ENCODE measurements at regions not wholly inside any gene's neighbourhood (a gene's known extent, or its start where the extent isn't known, plus 50 kb on each side); places are given as distances from the start of the nearest gene placed in this dataset.

DNA sequence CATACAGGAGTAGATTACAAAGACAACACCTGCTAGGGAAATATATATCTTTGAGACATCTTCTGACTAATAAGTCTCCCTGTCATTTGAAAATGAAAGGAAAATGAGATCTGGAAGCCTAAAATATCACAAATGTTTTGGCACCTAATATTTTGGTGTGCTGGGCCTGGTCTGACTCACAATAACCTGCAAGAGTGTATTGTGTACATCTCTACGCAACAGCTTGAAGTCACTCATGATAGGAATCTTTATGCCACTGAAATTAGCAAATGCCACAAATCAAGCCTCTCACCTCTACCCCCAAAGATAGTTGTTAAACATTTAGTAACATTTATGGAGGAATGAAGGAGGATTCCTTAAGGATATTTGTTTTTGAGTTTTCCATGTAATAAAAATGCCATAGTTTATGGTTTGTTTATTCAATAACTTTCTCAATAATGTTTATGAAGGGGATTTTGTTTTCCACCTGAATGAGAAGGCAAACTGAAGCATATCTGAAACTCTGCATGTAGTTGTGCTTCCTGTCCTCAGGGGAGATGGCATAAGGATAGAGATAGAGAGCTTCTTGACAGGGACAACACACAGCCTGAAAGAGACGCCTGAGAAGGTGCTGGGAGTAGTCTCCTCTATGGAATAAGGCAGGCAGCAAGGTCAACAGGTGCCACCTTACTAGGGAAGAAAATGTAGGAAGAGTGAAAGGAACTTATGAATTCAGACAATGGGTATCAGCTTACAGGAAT lies 197.4 kb downstream of the AHR start:
- H3K9me3 Mint-ChIP-seq = no peaks in the 10 kb centered on the region
- H3K27ac Mint-ChIP-seq = no peak overlapping the region
- H3K4me3 Mint-ChIP-seq = no peak overlapping the region
- intact Hi-C loops (cut with micrococcal nuclease) = no loop called here
- H3K36me3 Mint-ChIP-seq (ENCODE audit: low read depth) = no peaks in the 10 kb centered on the region
- DNase-seq (ENCODE audit: low spot score) = no peak
- peaks cover 3% of the 10 kb centered on the region for H3K4me1 Mint-ChIP-seq (ENCODE audit: low read depth)
- no peaks in the 10 kb centered on the region for H3K27me3 Mint-ChIP-seq (ENCODE audit: insufficient read depth)

DNA sequence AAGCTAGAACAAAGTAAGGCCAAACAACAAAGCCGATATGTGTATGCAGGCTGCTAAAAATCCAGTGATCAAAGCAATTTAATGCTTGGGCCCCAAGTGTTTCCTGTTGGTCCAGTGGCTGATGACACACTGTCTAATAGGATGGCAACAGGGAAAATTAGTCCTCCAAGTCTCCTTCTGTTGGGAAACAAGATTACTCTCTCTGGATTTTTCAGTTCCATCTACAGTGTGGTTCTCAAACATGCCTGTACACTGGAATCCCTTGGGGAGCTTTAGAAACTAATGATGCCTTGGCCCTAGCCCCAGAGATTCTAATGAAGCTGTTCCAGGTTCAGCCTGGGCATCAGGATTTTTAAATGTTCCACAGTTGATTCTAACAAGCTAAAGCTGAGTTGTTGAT lies 198.7 kb downstream of the AHR start:
- Mint-ChIP-seq H3K27ac (no peak overlapping the region), H3K4me3 (no peak overlapping the region), H3K9me3 (no peaks in the 10 kb centered on the region), H3K27me3 (ENCODE audit: insufficient read depth) (no peaks in the 10 kb centered on the region), H3K36me3 (ENCODE audit: low read depth) (no peaks in the 10 kb centered on the region), H3K4me1 (ENCODE audit: low read depth) (no peaks in the 10 kb centered on the region)
- DNase-seq (ENCODE audit: low spot score) = no peak
- intact Hi-C loops (cut with micrococcal nuclease) = no loop called here

DNA sequence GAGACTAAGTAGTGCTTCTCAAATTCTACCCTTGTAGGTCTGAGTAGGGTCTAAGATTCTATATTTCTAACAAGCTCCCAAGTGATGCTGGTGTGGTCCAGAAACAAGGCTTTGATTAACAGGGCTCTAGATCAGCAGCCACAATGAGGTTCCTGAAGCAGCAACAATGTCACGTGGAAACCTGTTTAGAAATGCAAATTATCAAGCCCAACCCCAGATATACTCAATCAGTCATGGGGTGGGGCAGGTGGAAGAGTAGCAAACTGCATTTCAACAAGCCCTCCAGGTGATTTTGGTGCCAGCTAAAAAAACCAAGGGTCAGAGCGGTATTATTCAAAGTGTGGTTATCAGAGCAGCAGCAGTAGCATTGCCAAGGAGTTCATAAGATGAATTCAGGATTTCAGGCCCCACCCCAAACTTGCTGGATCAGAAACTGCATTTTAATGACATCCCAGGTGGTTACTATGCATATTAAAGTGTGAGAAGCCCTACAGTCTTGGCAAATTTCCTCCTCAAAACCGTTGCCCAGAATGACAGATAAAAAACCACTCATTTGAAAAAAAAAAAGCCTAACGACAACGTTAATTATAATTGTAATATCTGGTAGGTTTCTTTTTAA lies 199.2 kb downstream of the AHR start:
- Mint-ChIP-seq H3K27me3 (ENCODE audit: insufficient read depth) (no peaks in the 10 kb centered on the region), H3K9me3 (no peaks in the 10 kb centered on the region), H3K27ac (no peak overlapping the region)

DNA sequence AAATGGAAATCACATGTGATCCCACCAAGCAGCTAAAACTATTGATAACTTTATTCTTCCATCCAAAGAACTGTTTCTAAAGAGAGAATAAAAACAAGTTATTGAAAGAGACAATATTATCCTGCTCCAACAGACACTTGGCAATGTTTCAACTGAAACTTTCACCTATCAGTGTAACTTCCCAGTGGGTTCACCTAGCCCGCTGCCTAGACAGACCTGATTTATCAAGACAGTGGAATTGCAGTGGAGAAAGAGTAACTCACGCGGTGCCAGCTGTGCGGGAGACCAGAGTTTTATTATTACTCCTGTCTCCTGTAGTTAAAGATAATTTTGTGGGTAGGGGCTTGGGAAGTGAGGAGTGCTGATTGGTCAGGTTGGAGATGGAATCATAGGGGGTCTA lies 199.8 kb downstream of the AHR start:
- Mint-ChIP-seq H3K27ac (no peak overlapping the region), H3K36me3 (ENCODE audit: low read depth) (no peaks in the 10 kb centered on the region), H3K4me3 (no peak overlapping the region), H3K9me3 (no peaks in the 10 kb centered on the region), H3K27me3 (ENCODE audit: insufficient read depth) (no peaks in the 10 kb centered on the region), H3K4me1 (ENCODE audit: low read depth) (no peaks in the 10 kb centered on the region)
- intact Hi-C loops (cut with micrococcal nuclease) = no loop called here
- no peak for DNase-seq (ENCODE audit: low spot score)

More for the DNA sequence above, 199.2 kb downstream of the AHR start:
- DNase-seq (ENCODE audit: low spot score) = no peak
- H3K4me3 Mint-ChIP-seq = no peak overlapping the region
- no peaks in the 10 kb centered on the region for H3K4me1 Mint-ChIP-seq (ENCODE audit: low read depth)
- intact Hi-C loops (cut with micrococcal nuclease) = no loop called here
- H3K36me3 Mint-ChIP-seq (ENCODE audit: low read depth) = no peaks in the 10 kb centered on the region

DNA sequence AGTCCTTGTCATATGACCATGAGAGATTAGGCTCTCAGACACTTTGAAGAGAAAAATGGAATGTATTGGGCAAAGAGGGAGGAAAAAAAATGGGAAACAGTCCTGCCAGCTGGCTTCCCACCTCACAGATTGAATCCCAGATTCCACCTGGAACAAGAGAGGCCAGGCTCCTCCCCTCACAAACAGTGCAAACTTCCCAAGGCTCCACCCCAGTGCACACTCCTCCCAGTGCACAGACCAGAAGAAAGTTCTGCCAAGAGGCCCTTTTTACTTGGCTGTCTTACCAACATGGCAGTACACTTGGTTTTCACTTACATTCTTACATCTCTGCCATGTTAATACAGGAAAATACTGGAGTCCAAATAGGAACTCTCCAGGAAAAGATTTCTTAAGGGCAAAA lies 202.3 kb downstream of the AHR start:
- intact Hi-C loops (cut with micrococcal nuclease) = no loop called here
- H3K36me3 Mint-ChIP-seq (ENCODE audit: low read depth) = no peaks in the 10 kb centered on the region
- H3K4me3 Mint-ChIP-seq = no peak overlapping the region
- no peaks in the 10 kb centered on the region for H3K27me3 Mint-ChIP-seq (ENCODE audit: insufficient read depth)
- H3K9me3 Mint-ChIP-seq = no peaks in the 10 kb centered on the region
- H3K4me1 Mint-ChIP-seq (ENCODE audit: low read depth) = no peaks in the 10 kb centered on the region
- DNase-seq (ENCODE audit: low spot score) = no peak
- no peak overlapping the region for H3K27ac Mint-ChIP-seq

DNA sequence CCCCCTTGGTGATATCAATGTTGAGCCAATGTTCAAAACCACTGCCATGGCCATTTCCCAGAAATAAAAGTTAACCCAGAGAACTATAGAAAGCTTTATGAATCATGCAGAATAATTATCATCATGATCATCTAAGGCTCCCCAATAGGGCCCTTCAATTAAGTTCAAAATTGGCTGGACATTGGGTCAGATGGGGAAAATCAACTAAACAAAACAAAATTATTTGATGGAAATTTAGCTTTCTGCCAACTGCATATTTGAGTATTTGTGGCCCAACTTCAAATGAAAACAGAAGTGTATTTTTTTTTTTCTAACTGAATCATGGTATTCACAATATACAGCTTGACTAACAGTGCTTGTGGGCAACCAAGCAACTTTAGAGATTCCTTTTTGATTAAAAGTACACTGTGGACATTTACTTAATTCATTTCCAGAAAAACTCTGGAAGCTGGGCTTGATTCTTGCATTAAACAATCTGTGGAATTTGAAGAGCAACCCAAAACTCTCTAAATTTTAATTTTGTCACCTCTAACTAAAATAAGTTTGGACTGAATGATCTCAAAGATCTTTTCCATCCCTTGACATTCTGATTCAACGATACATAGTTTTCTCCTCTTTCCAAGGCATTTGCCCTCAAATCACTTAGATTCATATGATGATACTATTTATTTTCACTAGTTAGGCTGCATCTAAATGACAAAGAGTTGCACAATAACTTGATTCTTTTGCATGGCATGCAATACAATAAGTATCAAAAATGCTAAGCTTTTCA lies 203.2 kb downstream of the AHR start:
- no peaks in the 10 kb centered on the region for H3K9me3 Mint-ChIP-seq
- no peak for DNase-seq (ENCODE audit: low spot score)
- H3K4me3 Mint-ChIP-seq = no peak overlapping the region
- no peak overlapping the region for H3K27ac Mint-ChIP-seq
- no peaks in the 10 kb centered on the region for H3K36me3 Mint-ChIP-seq (ENCODE audit: low read depth)
- intact Hi-C loops (cut with micrococcal nuclease) = no loop called here
- no peaks in the 10 kb centered on the region for H3K27me3 Mint-ChIP-seq (ENCODE audit: insufficient read depth)
- H3K4me1 Mint-ChIP-seq (ENCODE audit: low read depth) = no peaks in the 10 kb centered on the region

DNA sequence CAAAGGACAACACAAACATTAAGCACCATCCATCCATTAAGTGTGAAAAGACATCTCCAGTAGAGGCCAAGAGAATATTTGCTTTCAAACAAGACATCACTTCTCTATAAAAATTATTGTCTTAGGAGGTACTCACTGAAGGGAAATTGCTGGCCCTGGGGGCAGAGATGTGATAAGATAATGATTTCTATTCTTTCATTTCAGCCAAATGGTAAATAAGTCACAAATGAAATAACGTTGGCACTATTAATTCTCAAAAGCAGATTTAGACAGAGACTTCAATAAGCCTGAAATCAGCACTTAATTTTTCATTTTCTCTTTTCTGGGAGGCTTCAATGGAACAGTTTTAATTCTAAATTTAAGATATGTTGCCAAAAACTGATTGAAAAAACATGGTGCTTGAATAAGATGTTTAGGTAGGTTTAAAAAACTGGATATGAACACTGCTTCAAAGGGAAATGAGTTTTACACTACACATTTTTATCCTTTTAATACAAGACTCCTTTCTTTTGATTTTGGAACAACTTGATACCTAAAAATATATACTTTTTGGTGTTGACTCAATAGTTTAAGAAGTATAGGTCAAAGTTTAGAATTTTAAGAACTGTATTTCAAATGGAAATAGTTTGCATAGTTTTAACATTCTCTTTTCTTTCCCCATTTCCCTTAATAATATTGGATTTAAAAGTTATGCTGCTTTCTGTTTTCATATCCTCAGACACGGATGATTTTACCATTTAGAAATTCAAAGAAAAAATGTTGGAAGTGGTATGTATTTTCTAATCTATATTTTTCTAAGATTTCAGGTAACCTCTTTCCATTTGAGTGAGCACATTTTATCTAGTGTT lies 204.0 kb downstream of the AHR start:
- no peaks in the 10 kb centered on the region for H3K9me3 Mint-ChIP-seq
- intact Hi-C loops (cut with micrococcal nuclease) = no loop called here
- H3K36me3 Mint-ChIP-seq (ENCODE audit: low read depth) = no peaks in the 10 kb centered on the region
- H3K4me1 Mint-ChIP-seq (ENCODE audit: low read depth) = no peaks in the 10 kb centered on the region
- no peak overlapping the region for H3K4me3 Mint-ChIP-seq
- DNase-seq (ENCODE audit: low spot score) = no peak
- no peak overlapping the region for H3K27ac Mint-ChIP-seq
- H3K27me3 Mint-ChIP-seq (ENCODE audit: insufficient read depth) = no peaks in the 10 kb centered on the region

DNA sequence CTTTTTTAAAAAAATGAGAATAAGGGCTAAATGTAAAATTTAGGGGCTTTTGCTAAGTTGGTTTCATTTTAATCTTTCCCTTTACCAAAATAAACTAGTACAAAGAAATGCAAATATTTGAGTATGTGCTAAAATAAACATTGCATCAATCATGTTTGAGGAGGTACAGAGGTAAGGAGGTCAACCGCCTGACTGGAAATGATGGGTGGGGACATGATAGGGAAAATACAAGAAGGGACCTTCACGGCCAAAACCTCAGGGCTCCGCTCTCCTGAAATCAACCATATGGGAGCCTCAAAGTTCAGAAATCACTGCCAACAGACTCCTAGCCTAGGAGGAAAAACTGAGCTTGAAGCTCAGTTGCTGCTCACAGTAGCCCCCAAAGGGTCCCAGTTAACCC lies 207.6 kb downstream of the AHR start:
- no peak overlapping the region for H3K4me3 Mint-ChIP-seq
- no peaks in the 10 kb centered on the region for H3K36me3 Mint-ChIP-seq (ENCODE audit: low read depth)
- H3K27ac Mint-ChIP-seq = no peak overlapping the region
- no peaks in the 10 kb centered on the region for H3K4me1 Mint-ChIP-seq (ENCODE audit: low read depth)
- no peak for DNase-seq (ENCODE audit: low spot score)
- H3K27me3 Mint-ChIP-seq (ENCODE audit: insufficient read depth) = no peaks in the 10 kb centered on the region
- H3K9me3 Mint-ChIP-seq = no peaks in the 10 kb centered on the region
- intact Hi-C loops (cut with micrococcal nuclease) = no loop called here

DNA sequence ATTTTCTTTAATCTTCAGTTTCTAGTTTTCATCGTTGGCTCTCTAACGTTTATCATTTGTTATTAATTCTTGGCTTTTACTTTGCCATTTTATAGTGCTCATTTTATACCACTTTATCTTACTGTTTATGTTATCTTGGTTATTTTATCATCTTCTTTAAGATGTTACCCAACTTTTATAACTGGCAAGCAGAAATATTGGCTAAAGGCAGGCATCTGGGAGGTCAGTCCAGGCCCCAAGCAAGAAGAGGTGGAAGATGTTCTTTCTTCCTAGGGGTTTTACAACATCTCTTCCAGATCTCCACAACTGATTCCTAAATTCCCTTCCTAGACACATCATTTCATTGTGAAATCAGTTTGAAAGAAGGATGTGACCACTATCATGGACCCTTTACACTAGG lies 208.1 kb downstream of the AHR start:
- intact Hi-C loops (cut with micrococcal nuclease) = no loop called here
- Mint-ChIP-seq H3K27me3 (ENCODE audit: insufficient read depth) (no peaks in the 10 kb centered on the region), H3K4me3 (no peak overlapping the region), H3K4me1 (ENCODE audit: low read depth) (no peaks in the 10 kb centered on the region), H3K27ac (no peak overlapping the region), H3K9me3 (no peaks in the 10 kb centered on the region), H3K36me3 (ENCODE audit: low read depth) (no peaks in the 10 kb centered on the region)
- no peak for DNase-seq (ENCODE audit: low spot score)

DNA sequence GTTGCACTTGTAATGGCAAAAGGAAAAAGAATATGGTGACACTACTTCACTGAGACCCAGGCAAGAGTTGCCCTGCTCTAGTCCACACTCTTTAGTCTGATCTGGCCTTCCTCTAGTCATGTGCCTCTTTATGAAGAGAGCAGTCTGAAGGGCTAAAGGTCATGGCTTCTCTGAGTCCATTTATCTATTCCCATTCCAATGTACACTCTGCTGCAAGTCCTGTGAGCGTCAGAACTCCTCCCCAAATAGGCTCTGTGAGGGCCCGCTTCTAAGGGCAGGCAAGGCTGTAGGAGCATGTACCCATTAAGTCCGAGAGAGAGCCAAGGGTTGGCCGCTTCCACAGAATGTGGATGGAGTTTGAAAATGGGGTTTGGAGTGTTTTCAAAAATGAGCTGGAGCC lies 209.3 kb downstream of the AHR start:
- intact Hi-C loops (cut with micrococcal nuclease) = no loop called here
- Mint-ChIP-seq H3K9me3 (no peaks in the 10 kb centered on the region), H3K27me3 (ENCODE audit: insufficient read depth) (no peaks in the 10 kb centered on the region), H3K36me3 (ENCODE audit: low read depth) (no peaks in the 10 kb centered on the region), H3K4me3 (no peak overlapping the region), H3K4me1 (ENCODE audit: low read depth) (no peaks in the 10 kb centered on the region), H3K27ac (no peak overlapping the region)
- no peak for DNase-seq (ENCODE audit: low spot score)

DNA sequence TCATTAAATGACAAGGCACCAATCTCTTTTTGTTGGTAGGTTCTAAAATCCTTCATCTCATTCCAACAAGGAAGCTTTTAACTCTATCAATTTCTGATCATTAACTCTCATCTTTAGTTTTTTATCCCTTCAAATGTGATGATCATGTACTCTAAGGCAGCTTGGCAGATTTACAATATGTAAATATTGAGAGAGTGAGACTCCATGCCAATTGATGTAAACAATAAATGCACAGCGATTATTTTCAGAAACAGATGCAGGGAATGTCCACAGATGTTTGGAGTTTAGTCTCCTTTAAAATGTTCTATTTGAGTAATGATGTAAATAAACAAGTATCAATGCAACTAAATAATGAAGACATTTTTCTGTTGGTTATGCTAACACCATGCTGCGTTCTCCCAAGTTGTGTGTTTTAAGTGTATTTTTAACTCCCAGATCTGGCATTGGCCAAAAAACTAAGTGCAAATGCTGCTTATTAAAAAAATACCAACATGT lies 213.8 kb downstream of the AHR start:
- H3K27me3 Mint-ChIP-seq (ENCODE audit: insufficient read depth) = peaks cover 3% of the 10 kb centered on the region
- no peaks in the 10 kb centered on the region for H3K9me3 Mint-ChIP-seq
- no peak overlapping the region for H3K27ac Mint-ChIP-seq
- H3K4me3 Mint-ChIP-seq = no peak overlapping the region
- H3K36me3 Mint-ChIP-seq (ENCODE audit: low read depth) = no peaks in the 10 kb centered on the region
- no peaks in the 10 kb centered on the region for H3K4me1 Mint-ChIP-seq (ENCODE audit: low read depth)
- intact Hi-C loops (cut with micrococcal nuclease) = no loop called here
- no peak for DNase-seq (ENCODE audit: low spot score)

DNA sequence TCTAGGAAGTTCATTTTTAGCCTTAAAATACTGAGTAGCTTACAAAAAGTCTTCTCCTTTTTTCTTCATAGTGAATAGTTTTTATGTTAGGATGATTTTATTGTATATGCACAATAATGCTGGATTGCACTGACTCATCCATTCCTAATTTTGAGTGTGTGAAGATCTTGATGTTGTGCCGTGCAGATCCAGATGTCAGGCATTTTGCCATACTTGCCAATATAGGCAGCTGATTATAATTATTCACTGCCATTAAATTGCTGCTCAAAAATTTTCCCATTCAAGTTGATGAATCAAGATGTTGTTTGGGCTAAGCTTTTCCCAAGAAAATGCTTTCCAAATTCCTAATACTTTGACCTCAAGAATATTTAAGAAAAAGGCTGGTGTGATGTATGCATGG lies 218.3 kb downstream of the AHR start:
- Mint-ChIP-seq H3K27me3 (ENCODE audit: insufficient read depth) (peaks cover 3% of the 10 kb centered on the region), H3K4me1 (ENCODE audit: low read depth) (peaks cover 10% of the 10 kb centered on the region), H3K27ac (no peak overlapping the region), H3K9me3 (no peaks in the 10 kb centered on the region), H3K4me3 (no peak overlapping the region), H3K36me3 (ENCODE audit: low read depth) (no peaks in the 10 kb centered on the region)
- DNase-seq (ENCODE audit: low spot score) = no peak
- intact Hi-C loops (cut with micrococcal nuclease) = no loop called here

Measured in activated T-helper 1 cell treated with anti-CD3 and anti-CD28 coated beads, Interleukin-12 subunit alpha, Interleukin-12 subunit beta, Interleukin-2, Interleukin-4 antibody, amounts not matched to agents 30 ng/mL and 10 ng/mL and 1 ng/mL, durations not matched to agents 14 hours and 24 hours and 36 hours (primary cell).